Body of pancreas (tissue), 4 donors: ENCODE measurements at regions not wholly inside any gene's neighbourhood (a gene's known extent, or its start where the extent isn't known, plus 50 kb on each side); places are given as distances from the start of the nearest gene placed in this dataset.

Source experiments
- ATAC-seq: fragments of 150-250 bp; one replicate; pipeline ENCODE4 v1.9.1; 2016
- DNase-seq, 4 donors: peaks; one replicate each; pipeline ENCODE4 v3.0.0-alpha.2; 2019
- H3K27ac ChIP-seq, 4 donors: fragments of 200-600 bp; sonication (generic); 1 replicate in 3 of 4; 2 replicates in 1 of 4; pipeline versions ENCODE4 v1.5.1 to v1.6.1; 2016 to 2019; ENCODE audit warnings: mild to moderate bottlenecking in 1 of 4, mixed read lengths in 1 of 4, moderate library complexity in 1 of 4
- H3K27me3 ChIP-seq, 2 donors: fragments of 200-600 bp; sonication (generic); one replicate each; pipeline ENCODE4 v1.6.0; 2016; ENCODE audit warnings: mild to moderate bottlenecking in 1 of 2
- H3K36me3 ChIP-seq, 2 donors: fragments of 200-600 bp; sonication (generic); replicated peaks in 1 of 2; 2 replicates each; pipeline ENCODE4 v1.5.1; 2016; ENCODE audit warnings: low read depth in 2 of 2; ENCODE audit not compliant: insufficient read depth in 1 of 2
- H3K4me1 ChIP-seq: fragments of 200-600 bp; sonication (generic); one replicate; pipeline ENCODE4 v1.6.0; 2016
- H3K4me3 ChIP-seq, 2 donors: fragments of 200-600 bp; sonication (generic); 1 replicate in 1 of 2; 2 replicates in 1 of 2; pipeline ENCODE4 v1.5.1; 2016 to 2019
- H3K9me3 ChIP-seq, 3 donors: fragments of 200-600 bp; sonication (generic); 1 replicate in 2 of 3; 2 replicates in 1 of 3; pipeline ENCODE4 v1.5.1; 2016
- CTCF ChIP-seq, 7 experiments: fragments of 450-650 bp in 4 of 7; fragments of 200-600 bp in 3 of 7; sonication (generic) in 3 of 7; IDR thresholded peaks; one replicate each; pipeline ENCODE4 v1.5.1; 2016 to 2019; ENCODE audit warnings: antibody characterized with exemption in 7 of 7
- POLR2A ChIP-seq, 3 donors: fragments of 450-650 bp; IDR thresholded peaks; one replicate each; pipeline ENCODE4 v1.6.1; 2016; ENCODE audit warnings: antibody characterized with exemption in 3 of 3, mild to moderate bottlenecking in 2 of 3
- WGBS, 2 donors: methylation state at CpG; one replicate each; pipeline ENCODE4 v1.1.5; 2017; 5-methylcytosine and 5-hydroxymethylcytosine counted together
- intact Hi-C: fragments of 100-400 bp; cut with DNase I; formaldehyde crosslinking; loops from one replicate; pipeline ENCODE4 v1.15.1; 2023

DNA sequence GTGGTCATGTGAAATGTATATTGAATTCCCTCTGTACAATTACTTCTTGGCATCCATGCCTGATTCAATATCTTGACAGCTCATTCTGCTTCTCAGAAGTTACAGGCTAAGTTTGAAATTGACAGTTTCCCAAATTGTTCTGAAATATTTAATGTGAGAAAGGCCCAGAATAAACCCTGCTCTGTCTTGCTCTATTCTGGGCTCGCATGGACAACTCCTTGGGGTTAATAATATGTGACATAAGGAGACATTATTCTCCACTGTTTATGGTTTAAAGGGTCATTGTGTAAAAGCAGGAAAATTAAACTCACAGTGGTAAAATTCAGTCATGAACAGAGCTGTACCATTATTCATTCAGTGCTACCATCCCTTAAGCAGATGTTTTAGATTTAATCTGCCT lies 160.7 kb upstream of the CNTNAP5 start:
- Histone ChIP-seq H3K27ac (no peak overlapping the region), H3K4me3 (no peak overlapping the region), H3K4me1 (no peaks in the 10 kb centered on the region), H3K9me3 (no peaks in the 10 kb centered on the region), H3K27me3 (no peaks in the 10 kb centered on the region), H3K36me3 (no peaks in the 10 kb centered on the region)
- no peak for TF ChIP-seq POLR2A (IDR thresholded peaks at IDR 0.05)
- no peak for TF ChIP-seq CTCF (IDR thresholded peaks at IDR 0.05)
- DNase-seq = no peak
- 19 to 56% methylated on average over 1 of the region's 1 CpG for WGBS, 2 donors
- intact Hi-C loops = no loop called here
- no peak for ATAC-seq

- intact Hi-C loops = no loop called here
- Histone ChIP-seq H3K4me3 (no peak overlapping the region), H3K4me1 (no peaks in the 10 kb centered on the region), H3K27ac (no peak overlapping the region), H3K9me3 (no peaks in the 10 kb centered on the region), H3K27me3 (no peaks in the 10 kb centered on the region), H3K36me3 (no peaks in the 10 kb centered on the region)
- DNase-seq (no peak), ATAC-seq (no peak)
- WGBS, 2 donors = 50 to 53% methylated on average over 6 of the region's 6 CpGs
- no peak for TF ChIP-seq CTCF (IDR thresholded peaks at IDR 0.05)
- no peak for TF ChIP-seq POLR2A (IDR thresholded peaks at IDR 0.05)
Measured at GRCh38 chr2:123870206-123870880, 154.7 kb upstream of the CNTNAP5 start.

DNA sequence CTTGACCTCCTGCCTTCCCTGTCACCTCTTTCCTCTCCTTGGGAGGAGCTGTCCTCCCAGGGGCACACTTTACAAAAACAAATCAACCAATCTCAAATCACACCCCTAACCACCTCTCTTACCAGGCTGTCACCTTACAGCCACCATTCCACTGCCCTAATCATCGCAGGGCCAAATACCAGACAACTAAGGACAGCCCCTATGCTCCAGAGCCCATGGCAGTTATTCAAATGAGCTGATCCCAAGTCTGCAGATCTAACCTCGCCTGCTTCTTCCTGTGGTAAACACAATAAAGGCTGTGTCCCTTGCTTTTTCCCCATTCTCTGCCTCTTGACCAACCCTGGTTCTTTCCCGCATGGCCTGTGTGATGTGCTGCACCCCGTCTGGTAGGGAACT lies 154.2 kb upstream of the CNTNAP5 start:
- 53 to 68% methylated on average over 4 of the region's 4 CpGs for WGBS, 2 donors
- H3K9me3 ChIP-seq = no peaks in the 10 kb centered on the region
- H3K27me3 ChIP-seq = no peaks in the 10 kb centered on the region
- H3K4me3 ChIP-seq = no peak overlapping the region
- no peak overlapping the region for H3K27ac ChIP-seq
- ATAC-seq (no peak), DNase-seq (no peak)
- H3K36me3 ChIP-seq = no peaks in the 10 kb centered on the region
- intact Hi-C loops = no loop called here
- H3K4me1 ChIP-seq = no peaks in the 10 kb centered on the region
- TF ChIP-seq POLR2A (IDR thresholded peaks at IDR 0.05) (no peak), CTCF (IDR thresholded peaks at IDR 0.05) (no peak)

GRCh38 chr2:123890148-123890547 lies 134.9 kb upstream of the CNTNAP5 start:
- no peak overlapping the region for H3K27ac ChIP-seq
- no peaks in the 10 kb centered on the region for H3K36me3 ChIP-seq
- TF ChIP-seq CTCF (IDR thresholded peaks at IDR 0.05) (no peak), POLR2A (IDR thresholded peaks at IDR 0.05) (no peak)
- no peak overlapping the region for H3K4me3 ChIP-seq
- H3K27me3 ChIP-seq = no peaks in the 10 kb centered on the region
- peaks cover 0 to 4% (median 0%) of the 10 kb centered on the region in 3 donors for H3K9me3 ChIP-seq
- intact Hi-C loops = no loop called here
- no peaks in the 10 kb centered on the region for H3K4me1 ChIP-seq
- DNase-seq = no peak
- ATAC-seq = no peak
- 80 to 84% methylated on average over 3 of the region's 3 CpGs for WGBS, 2 donors

GRCh38 chr2:123894167-123894566 lies 130.9 kb upstream of the CNTNAP5 start:
- H3K4me1 ChIP-seq = no peaks in the 10 kb centered on the region
- intact Hi-C loops = no loop called here

More at GRCh38 chr2:123894167-123894566, 130.9 kb upstream of the CNTNAP5 start:
- ATAC-seq = no peak
- 41 to 45% methylated on average over 1 of the region's 1 CpG for WGBS, 2 donors
- DNase-seq = no peak
- TF ChIP-seq CTCF (IDR thresholded peaks at IDR 0.05) (no peak), POLR2A (IDR thresholded peaks at IDR 0.05) (no peak)
- no peak overlapping the region for H3K4me3 ChIP-seq
- H3K36me3 ChIP-seq = no peaks in the 10 kb centered on the region
- H3K9me3 ChIP-seq = peaks cover 0 to 4% (median 0%) of the 10 kb centered on the region in 3 donors
- no peak overlapping the region for H3K27ac ChIP-seq
- H3K27me3 ChIP-seq = no peaks in the 10 kb centered on the region
